ENCODE measurements at regions not wholly inside any gene's neighbourhood (a gene's known extent, or its start where the extent isn't known, plus 50 kb on each side); places are given as distances from the start of the nearest gene placed in this dataset.
A peak's percentile ranks its signal among the peaks of the same experiment; 100 is the strongest.
"Not testable (repeated sequence)": the region's sequence is repeated elsewhere in the genome, so short reads cannot be mapped to it uniquely, and the experiment has no call there.

DNA sequence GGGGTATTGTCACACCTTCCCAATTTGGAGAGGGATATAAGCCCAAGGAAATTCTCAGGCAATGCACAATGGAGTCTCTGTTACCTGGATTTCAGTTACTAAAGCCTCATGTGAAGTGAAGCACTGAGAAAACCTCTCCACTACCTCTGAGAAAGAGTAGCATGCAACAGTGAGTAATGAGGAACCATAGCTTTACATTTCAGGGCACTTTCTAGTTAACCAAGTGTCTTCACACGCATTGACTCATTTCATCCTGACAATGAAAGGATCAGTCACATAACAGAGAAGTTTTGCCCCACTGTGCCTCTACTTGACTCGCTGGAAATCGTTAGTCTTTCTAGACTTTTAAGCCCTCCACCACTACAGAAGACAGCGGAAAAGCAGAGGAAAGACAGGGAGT is 86.2 kb upstream of the ARID1B start:
- no peak for DNase-seq (ENCODE audit: insufficient read length, low spot score)
- peak; percentile 99 for FAIRE-seq

DNA sequence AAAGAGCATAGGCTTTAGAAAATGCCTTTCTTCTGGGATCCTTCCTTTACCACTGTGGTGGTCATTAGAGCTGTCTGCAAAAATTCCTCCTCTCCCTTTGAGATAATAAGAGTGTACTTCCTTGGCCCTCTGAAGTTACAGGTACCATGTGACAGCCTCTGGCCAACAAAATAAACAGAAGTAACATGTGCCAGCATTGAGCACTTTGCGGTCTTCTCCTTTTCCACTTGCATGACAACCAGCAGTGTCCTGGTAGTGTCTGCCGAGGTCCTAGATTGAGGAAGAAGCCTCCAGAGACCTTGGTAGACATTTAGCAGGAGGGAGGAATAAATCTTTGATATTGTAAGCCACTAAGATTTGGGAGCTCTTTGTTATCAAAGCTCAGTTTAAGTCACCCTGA is 87.5 kb upstream of the ARID1B start:
- FAIRE-seq = peak; percentile 11
- DNase-seq (ENCODE audit: insufficient read length, low spot score) = no peak

DNA sequence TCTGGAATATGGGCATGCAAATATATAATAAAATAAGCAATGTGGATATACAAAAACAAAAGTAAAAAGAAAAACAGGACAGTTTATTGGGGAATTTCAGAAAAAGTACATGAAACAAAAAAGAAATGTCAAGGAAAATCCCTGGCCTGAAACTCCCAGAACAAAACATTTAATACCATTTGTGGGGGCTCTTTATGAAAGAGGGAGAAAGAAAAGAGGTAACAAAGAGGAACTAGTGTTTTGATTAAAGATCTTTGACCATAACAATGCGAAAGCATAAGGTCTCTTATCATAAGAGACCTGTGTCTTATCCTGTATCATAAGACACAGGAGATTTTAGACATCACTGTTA is 88.6 kb upstream of the ARID1B start:
- FAIRE-seq = peak; percentile 64
- no peak for DNase-seq (ENCODE audit: insufficient read length, low spot score)

DNA sequence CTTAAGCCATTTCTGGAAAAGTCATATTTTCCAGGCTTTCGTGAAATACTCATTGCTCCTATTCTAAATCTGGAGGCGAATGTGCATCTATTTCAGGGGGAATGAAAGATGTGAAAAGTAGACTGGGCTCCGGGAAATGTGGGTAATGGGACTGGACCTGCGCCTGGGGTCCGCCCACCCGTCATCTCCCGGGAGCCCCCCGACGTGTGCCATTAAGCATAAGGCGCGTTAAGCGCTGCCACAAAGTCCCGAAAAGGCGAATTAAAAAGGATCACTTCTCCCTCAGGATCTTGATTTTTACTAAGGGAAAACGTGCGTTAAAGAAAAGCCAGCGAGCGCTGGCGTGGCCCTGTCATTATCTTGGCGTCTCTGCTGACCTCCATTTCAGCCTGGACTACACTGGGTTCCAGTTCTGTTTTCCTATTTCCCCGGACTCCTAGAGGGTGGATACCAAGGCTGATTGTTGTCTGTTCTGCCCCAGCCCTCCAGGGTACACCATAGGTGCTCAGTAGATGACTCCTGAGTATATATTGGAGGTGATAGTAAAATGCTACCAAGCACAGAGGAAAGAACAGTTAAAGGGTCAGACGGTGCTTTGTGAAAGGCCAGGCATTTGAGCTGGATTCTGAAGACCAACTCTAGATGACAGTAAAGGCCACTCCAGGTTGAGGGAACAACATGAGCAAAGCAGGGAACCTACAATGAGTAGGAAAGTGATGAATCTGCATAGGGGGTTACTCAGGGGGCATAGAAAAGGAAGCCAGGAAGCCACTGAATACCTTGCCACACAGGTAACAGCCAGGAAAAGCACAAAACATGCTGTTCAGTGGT is 89.2 kb upstream of the ARID1B start:
- FAIRE-seq (peak; percentile 82), DNase-seq (ENCODE audit: insufficient read length, low spot score) (no peak)

DNA sequence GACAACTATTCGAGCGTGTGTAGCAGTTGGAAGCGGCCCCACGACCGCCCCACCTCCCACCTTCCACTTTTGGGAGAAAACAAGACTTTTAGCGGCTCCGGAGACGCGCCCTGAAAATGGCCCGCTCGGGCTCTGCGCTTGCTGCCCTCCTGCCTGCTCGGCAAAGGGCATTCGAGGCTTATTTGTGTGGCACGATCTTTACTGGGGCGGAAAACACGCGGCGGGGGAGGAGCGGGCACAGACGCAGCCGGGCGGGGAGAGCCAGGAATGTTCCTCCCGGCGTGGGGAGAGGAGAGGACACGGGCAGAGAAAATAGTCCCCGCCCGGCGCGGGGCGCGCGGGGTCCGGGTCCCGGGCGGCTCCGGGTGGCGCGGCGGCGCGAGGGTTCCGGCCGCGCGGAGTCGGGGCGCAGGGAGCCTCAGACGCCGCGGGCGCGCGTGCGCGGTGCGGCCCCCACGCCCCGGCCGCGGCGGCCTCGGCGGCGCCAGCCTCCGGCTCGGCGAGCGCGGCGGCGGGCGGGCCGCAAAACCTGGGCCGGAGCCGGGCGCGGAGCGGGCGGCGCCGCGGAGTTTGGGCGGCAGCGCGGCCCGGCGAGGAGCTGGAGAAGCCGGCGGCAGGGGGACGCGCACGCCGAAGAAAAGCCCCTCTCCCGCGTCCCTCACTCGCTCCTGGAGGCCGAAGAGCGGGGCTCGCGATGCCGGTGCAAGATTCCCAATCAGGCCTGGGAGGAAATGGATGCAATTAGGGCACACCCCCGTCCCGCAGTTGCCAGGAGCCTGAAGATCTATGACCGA is 90.0 kb upstream of the ARID1B start:
- FAIRE-seq (no peak), DNase-seq (ENCODE audit: insufficient read length, low spot score) (peak; percentile 88)

DNA sequence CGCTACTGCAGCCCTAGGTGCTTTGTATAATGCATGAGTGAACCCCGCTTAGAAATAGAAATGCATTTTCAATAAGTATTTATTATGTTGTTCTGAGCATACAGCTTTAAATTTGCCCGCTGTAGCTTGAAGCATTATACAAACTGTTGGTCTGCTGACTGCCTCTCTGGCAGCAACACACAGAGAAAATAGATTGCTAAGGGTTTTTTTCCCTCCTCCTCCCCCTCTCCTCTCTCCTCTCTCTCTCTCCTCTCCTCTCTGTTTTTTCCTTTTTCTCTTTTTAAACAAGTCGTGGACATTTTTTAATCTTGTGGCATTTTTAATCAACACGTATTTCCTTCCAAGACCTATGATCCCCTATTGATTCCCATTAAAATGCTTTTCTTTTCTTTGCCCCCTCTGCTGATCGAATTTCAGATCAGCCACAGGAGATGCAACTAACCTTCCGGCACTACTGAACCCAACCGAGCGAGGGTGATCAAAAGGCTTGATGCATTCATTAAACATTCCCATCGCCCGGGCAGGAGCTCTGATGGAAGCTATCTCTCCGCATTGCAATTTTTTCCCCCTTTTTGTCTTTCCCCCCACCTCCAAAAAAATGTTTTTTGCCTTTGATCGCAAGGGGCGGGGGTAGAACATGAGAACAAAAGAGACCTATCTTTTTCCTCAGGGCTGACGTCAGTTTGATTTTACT is 90.7 kb upstream of the ARID1B start:
- DNase-seq (ENCODE audit: insufficient read length, low spot score) (no peak), FAIRE-seq (peak; percentile 92)

DNA sequence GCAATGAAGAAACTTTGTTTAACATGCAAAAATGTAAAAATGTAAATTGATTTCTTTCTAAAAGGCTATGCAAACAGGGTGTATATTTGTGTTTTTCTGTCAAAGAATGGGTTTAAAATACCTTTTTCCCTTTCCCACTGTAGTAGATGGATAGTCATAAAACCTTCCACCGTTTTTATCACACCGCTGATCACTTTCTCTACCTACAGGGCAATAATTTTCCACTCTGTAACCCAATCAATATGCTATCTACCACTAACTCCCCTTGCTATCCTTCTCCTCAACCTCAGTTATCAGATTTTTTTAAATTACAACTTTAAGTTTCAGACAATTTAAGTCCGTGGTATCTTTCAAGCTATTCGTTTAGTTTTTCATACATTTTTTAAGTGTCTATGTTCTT is 91.4 kb upstream of the ARID1B start:
- FAIRE-seq = no peak
- DNase-seq (ENCODE audit: insufficient read length, low spot score) = no peak

DNA sequence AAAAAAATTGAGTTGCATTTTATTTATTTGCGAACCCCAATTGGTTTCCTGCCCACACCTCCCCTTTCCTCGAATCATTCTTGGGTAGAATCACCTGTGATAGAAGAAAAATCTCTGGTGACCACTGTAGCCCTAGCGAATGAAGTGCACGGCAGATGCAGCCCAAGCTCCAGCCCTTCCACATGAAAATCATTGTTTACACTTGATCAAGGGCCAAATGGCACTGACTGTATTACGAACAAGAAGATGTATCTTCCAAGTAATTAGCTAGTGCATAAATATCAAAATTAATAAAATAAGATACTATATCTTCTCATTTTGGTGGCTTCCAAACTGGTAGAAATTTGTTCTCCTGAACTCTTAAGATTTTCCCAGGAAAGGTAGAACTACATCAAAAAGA is 93.4 kb upstream of the ARID1B start:
- FAIRE-seq = no peak
- DNase-seq (ENCODE audit: insufficient read length, low spot score) = no peak

DNA sequence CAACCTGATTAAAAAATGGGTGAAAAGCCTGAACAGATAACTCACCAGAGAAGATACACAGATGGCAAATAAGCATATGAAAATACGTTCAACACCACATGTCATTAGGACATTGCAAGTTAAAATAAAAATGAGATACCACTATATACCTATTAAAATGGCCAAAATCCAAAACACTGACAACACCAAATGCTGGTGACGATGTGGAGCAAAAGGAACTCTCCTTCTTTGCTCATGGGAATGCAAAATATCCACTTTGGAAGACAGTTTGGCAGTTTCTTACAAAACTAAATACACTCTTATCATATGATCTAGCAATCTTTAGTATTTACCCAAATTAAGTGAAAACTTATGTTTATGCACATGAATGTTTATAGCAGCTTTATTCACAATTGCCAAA is 100.5 kb upstream of the ARID1B start:
- DNase-seq (ENCODE audit: insufficient read length, low spot score) = no peak
- FAIRE-seq = no peak

DNA sequence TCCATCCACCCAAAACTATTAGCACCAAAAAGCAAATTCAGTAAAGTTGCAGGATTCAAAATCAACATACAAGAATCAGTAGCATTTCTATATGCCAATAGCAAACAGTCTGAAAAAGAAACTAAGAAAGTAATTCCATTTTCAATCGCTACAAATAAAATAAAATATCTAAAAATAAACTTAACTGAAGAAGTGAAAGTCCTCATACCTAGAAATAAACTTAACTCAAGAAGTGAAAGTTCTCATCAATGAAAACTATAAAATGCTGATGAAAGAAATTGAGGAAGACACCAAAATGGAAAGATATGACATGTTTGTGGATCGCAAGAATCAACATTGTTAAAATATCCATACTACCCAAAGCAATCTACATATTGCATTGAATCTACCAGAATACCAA is 103.0 kb upstream of the ARID1B start:
- FAIRE-seq (peak; percentile 51), DNase-seq (ENCODE audit: insufficient read length, low spot score) (no peak)

DNA sequence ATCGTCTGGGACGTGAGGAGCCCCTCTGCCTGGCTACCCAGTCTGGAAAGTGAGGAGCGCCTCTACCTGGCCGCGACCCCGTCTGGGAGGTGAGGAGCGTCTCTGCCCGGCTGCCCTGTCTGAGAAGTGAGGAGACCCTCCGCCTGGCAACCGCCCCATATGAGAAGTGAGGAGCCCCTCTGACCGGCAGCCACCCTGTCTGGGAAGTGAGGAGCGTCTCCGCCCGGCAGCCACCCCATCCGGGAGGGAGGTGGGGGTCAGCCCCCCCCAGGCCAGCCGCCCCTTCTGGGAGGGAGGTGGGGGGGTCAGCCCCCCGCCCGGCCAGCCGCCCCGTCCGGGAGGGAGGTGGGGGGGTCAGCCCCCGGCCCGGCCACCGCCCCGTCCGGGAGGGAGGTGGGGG is 107.1 kb upstream of the ARID1B start:
- FAIRE-seq; DNase-seq (ENCODE audit: insufficient read length, low spot score): not testable (repeated sequence)

DNA sequence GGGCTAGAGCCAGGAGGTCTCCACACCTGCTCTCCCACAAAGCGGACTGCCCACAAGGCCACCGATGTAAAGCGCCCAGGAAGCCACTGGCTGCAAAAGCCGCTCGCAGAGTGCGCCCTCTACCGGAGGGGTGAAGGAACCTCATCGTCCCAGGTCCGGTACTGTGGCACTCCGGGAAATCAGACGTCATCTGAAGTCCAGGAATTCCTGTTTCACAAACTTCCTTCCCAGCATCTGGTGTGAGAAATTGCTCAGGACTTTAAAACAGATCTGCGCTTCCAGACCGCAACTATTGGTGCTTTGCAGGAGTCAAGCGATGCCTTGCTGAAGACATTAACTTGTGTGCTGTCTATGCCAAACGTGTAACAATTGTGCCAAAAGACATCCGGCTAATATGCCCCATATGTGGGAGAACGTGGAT is 115.1 kb upstream of the ARID1B start:
- FAIRE-seq (no peak), DNase-seq (ENCODE audit: insufficient read length, low spot score) (no peak)

DNA sequence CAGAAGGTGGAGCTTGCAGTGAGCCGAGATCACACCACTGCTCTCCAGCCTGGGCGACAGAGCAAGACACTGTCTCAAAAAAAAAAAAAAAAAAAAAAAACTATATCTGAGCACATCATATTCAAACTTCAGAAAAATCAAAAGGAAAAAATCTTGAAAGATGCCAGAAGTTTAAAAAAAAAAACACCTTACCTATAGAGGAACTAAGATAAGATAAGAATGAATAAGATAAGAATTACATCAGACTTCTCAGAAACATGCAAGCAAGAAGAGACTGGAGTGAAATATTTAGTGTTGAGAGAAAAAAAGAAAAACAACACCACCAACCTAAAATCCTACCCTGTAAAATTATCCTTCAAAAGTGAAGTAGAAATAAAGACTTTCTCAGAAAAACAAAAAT is 116.8 kb upstream of the ARID1B start:
- DNase-seq (ENCODE audit: insufficient read length, low spot score) (no peak), FAIRE-seq (no peak)

DNA sequence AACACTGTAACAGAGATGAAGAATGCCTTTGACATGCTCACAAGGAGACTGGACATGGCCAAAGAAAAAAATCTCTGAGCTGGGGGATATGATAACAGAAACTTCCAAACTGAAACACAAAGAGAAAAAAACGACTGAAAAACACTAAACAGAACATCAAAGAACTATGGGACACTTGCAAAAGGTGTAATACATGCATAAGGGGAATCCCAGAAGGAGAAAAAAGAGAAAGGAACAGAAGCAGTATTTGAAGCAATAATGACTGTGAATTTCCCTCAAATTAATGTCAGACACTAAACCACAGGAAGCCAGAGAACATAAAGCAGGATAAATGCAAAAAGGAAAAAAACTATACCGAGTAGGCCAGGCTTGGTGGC is 117.4 kb upstream of the ARID1B start:
- DNase-seq (ENCODE audit: insufficient read length, low spot score) (no peak), FAIRE-seq (no peak)

DNA sequence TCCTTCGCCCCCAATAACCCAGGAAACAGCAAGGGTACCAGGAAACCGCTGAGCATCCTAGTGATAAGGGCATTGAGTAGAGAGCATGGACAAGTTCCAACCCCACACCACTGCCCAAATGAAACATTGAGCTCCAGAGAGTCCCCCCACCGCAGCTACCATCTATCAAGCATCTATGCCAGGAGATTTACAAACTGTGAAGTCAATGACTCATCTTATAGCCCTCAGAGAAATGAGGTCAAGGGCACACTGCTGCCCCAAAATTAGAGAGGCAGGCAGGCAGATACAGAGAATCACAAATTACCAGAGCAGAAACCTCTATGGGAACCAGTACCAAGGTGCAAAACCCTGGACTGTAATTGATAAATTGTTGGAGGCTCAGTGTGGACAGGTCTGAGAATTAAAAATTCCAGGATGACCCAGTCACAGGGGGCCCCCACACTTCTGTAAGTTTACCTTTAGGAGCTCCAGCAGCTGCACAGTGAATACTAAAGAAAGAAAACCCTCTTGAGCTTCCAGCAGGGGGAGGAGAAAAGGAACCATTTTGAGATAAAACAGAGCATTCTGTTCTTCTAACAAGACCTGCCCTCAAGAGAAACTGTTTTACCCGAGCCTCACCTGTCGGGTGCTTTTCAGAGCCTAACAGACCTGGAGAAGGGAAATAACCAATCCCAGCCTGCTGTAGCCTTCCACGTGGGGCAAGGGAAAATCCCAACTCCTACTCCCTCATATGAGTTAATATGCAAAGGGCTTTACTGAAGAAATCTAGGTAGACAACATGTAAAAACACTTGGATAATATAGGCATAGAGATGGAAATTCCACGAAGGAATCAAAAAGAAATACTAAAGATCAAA is 118.0 kb upstream of the ARID1B start:
- FAIRE-seq (peak; percentile 31), DNase-seq (ENCODE audit: insufficient read length, low spot score) (no peak)

DNA sequence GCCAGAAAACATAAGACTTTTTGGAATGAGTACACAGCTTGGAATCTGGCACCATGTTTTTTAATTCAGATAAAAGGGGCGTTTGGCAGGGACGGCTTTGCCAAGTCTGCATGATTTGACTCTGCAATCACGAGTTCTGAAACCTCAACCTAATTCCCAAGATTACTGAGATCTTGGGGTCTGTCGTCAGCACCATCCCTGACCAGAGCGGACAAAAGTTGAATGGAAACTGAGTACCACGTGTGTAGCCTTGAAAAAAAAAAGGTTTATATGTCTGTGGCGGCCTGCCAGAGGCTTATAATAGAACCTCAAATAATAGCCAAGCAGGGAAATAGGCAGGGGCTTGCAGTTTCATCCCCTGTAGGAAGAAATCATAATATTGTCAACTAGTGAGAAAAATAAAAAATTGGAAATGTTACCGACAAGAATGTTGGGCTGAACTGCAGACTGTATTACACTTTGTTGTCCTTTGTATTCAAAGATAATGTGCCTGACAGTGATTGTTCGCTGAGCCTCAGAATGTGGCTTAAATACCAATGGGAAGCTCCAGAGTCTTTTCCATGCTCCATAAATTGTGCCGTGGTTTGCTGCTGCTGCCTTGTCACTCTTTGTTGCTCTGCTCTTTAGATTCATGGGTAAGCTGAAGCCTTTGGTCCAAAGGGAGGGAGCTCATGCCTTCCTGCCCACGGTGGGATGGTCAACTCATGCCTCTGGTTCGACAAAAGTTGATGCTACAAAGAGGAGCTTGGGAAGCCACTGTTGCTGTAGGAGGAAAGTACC is 118.8 kb upstream of the ARID1B start:
- FAIRE-seq (no peak), DNase-seq (ENCODE audit: insufficient read length, low spot score) (no peak)

DNA sequence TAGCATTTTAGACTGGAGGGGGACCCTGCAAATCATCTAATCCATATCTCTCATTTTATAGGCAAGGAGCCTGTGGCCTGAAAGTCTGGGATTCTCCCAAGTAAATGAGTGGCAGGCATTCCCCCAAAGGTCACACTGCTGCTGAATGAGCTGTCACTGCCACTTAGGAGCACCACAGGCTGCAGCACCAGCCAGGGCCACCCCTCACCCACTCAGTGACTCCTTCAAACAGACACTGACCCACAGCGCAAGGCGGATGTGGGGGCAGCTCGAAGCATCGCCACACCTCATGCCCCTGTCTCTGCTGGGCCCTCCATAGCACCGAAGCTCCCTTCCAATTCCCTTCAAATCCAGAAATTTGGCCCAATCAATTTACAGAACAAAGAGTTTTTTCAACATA is 119.9 kb upstream of the ARID1B start:
- DNase-seq (ENCODE audit: insufficient read length, low spot score) (no peak), FAIRE-seq (no peak)

DNA sequence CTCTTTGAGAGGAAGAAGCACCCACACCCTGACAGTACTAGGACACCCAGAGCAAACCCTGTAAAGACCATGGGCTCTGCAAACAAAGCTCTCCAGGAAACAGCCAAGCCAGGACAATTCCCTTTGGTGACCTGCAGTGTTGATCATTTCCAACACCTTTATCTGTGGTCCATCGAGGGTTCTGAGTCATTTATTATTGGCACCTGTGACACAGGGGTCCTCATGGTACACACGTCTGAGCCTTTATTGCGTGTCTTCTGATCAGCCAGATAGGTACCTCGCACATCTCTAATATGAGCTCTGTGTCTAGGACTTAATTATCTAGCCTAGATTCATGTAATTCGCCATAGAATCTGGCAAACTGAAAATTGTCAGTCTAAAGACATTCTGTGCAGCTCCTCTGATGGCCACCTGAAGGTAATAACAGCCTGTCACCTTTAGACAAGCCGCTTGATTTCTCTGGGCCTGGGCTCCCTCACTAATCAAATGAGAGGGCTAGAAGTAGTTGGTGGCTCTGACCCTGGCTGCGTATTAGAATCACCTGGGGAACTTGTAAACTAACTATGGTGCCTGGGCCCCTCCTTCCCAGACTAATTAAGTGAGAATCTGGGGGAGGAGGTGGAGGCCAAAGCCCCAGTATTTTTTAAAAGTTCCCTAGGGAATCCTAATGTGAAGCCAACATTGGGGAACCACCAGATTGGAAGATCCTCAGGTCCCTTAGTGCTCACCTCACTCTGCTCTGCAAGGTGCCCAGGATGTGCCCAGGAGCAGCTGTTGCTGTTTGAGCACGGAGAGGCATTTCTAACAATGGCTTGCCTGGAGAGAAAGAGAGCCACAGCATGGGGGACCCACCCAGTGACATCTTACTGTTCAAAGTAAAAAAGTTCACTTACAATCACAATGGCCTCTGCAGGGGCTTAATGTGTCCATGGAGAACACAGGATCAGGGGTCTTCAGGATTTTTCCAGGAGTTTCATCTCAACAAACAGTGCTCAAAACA is 122.0 kb upstream of the ARID1B start:
- DNase-seq (ENCODE audit: insufficient read length, low spot score) (no peak), FAIRE-seq (no peak)

All from GM19239 (cell line).